Fibroblast of upper back skin (primary cell): ENCODE measurements at regions not wholly inside any gene's neighbourhood (a gene's known extent, or its start where the extent isn't known, plus 50 kb on each side); places are given as distances from the start of the nearest gene placed in this dataset.
"Not testable (repeated sequence)": the region's sequence is repeated elsewhere in the genome, so short reads cannot be mapped to it uniquely, and the experiment has no call there.

Experiments
- DNase-seq: peaks from one replicate; pipeline ENCODE4 v3.0.0-alpha.2; 2013

- DNase-seq: peak; percentile 64
These were observed 681.0 kb downstream of the DIPK2A start for GRCh38 chr3:144652573-144652972.

DNA sequence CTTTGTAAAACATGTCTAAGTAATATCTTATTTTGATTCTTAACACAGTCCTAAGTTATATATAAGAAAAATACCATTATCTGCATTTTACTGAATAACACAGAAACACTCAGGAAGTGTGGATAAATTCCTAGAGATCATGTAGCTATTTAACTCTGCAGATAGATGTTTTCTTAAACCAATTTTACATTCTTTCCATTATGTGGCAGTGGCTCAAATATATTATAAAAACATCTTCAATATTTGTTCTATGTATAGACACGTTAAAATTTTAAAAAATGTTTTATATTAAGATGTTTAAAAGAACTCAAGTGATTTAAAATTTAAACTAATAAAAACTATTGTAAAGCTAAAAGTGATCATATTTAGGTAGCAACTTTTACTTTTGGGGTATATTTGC lies 683.8 kb downstream of the DIPK2A start:
- DNase-seq: no peak

DNA sequence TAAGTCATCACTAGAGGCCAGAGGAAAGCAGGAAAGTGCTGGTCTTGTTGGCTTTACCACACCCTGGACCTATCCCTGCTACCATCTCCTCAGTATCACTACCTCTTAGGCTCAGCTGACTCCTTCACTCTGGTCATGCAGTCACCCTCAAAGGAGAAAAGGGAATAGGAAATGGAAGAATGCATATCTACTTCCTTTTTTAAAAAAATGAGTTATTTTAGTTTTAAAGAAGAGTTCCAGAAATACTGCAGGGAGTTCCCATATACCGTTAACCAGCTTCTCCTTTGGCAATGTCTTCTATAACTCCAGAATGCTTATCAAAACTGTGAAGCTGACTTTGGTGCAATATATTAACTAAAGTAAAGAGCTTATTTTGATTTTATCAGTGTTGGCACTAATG lies 688.6 kb downstream of the DIPK2A start:
- DNase-seq: no peak

DNA sequence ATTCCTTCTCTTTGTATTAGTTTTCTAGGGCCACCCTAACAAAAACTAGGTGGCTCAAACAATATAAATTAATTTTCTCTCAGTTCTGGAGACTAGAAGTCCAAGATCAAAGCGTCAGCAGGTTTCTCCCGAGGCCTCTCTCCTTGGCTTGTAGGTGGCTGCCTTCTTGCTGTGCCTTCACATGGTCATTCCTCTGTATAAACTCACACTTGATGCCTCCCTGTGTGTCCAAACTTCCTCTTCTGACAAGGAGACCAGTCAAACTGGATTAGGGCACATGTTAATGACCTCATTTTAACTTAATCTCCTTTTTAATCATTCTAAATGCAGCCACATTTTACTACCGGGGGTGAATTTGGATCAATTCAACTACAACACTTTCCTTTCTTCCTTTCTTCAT lies 691.1 kb downstream of the DIPK2A start:
- no peak for DNase-seq

DNA sequence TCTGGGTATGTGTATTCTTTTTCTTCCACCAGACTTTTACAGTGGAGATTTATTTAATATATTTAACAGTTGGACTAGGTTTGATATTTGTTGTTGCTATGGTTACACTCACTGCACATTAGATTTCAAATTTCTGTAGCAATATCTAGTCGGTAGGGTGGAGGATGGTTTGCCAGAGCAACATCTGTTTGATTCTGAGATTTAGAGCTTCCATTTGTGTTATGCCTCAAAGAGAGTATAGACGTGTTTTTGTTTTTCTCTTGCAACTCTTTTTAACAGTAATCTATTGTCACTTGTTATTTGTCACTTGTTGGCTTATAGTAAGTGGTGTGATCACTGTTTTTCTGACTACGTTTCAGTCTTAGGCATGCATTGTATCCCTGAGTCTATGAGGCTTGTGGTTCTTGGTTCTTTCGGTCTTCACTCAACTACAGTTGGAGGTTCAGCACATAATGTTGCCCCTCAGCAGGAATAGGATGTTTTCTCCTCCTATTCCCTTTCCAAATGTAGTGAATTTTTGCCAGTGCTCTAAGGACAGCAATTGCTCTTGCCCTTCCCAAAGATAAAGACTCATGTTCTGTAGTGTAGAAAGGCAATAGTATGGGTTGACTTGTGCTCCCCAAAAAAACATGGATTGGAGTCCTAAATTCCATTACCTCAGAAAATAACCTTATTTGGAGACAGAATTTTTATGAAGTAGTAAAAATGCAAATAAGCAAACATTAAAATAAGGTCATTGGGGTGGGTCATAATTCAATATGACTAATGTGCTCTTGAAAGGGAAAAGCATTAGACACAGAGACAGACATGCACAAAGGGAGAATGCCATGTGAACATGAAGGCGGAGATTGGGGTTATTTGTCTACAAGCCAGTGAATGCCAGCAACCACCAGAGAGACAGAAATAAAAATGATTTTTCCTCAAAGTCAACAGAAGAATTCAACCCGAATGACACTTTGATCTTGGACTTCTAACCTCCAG lies 692.1 kb downstream of the DIPK2A start:
- no peak for DNase-seq

GRCh38 chr3:144665567-144666053 lies 694.0 kb downstream of the DIPK2A start:
- DNase-seq: no peak

DNA sequence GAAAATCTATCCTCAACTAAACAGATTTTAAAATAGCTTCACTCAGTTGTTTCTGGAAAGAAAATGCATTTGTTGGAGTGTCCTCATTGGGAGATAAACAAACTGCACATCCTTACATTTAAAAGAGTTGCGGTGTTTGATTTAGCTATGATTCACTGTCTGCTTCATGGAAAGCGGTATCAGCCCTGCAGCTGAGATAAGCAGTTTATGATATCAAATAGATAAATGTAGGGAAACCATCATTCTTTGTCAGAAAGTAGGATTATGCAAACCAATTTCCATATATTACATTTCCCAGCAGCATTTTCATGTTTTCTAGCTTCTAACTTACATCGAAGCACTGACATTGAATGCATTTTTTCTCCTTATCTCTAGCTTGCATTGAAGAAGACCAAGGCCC lies 698.9 kb downstream of the DIPK2A start:
- no peak for DNase-seq

DNA sequence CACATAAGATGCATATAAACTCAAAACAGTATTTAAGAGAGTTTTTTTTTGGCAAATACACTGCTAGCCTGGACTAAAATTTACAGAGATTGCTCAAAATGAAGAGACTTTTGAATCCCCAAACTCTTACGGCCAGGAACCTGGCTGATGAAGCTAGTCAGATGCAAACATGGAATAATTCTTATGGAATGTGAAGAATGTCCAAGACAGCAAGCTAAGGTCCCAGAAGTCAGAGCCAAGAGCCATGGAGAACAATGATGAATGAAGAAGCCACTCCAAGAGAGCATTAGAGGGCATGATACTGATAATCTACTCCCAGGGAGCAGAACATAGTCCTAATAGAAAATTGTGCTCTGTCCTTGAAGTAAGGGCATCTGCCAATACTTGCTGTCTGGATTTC lies 705.5 kb downstream of the DIPK2A start:
- DNase-seq: peak; percentile 64

DNA sequence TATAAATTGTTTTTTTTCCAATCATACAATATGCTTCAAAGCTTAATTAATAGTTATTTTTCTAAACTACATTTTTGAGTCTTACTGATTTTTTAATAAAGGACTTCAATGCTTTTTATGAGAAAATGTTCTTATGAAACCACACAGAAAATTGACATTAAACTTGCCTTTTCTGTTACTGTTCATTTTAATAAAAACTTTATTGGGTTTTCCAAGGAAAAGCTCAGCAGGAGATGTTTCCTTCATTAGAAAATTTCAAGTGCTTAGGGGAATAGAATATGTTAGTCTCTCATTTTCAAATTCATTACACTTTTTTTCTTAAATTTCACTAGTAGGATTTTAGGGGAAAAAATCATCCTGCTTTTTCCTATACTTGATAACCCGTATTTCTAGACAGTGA lies 711.4 kb downstream of the DIPK2A start:
- no peak for DNase-seq

DNA sequence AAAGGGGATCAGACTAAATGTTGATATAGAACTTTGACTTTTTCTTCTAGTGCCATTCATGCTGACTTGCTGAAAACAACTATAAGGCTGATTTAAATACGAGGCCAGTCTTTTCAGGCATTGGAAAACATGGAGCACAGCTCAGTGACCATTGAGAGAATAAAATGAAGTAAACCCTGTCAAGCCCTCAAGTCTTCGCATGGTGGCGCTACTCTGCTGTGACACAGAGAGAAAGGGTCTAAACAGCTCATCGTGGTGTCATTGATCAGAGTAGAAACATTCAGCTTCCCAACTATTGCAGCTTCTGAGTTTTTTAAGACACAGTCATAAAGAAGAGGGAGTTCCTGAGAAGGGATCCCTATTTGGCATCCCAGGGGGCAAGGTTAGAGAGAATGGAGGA lies 716.2 kb downstream of the DIPK2A start:
- peak; percentile 22 for DNase-seq

DNA sequence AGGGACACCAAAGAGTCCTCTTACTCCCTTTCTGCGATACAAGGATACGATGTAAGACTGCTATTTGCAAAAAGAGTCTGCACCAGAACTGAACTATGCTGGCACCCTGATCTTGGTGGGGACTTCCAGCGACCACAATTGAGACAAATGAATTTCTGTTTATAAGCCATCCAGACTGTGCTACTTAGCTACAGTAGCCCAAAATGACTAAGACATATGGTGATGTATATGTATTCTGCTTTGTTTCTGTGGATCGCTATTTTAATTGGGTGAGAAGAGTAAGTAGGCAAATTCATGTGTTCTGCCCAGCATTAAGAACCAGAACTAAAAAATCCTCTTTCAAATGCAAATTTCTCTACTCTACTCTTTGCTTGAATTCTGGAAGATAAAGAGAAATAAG lies 720.9 kb downstream of the DIPK2A start:
- no peak for DNase-seq

DNA sequence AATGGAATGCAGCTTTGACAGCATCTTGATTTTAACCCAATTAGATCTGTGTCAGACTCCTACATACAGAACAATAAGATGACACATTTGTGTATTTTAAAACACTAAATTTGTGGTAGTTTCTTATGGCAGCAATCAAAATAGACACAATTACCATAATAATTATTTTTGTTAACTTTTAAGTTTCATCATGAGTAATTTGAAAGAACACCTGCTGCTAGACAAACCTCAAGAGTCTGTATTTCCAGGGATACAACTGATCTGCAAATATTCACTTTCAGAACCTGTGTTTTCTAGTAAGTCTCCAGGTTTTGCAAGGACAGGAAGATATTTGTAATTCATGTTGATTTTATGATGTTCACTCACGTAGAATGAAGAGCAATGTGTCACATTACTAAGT lies 736.8 kb downstream of the DIPK2A start:
- DNase-seq: no peak

DNA sequence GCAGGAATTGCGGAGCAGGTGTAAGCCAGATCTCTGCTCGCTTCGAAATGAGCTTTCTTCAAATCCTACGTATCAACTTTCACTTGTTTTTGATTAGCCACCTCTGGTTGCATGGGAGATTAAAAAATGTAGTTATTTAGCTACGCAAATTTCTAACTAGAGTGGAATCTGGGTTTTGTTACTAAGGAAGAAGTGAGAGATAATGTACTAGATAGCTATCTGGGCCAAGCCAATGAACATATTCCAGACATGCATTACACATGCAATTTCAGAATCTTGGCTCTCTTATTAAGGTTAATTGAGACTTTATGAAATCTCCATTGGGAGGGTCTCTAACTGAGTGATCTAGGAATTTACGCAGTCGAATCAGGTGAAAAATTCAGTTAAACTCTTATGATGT lies 765.7 kb downstream of the DIPK2A start:
- DNase-seq: no peak

DNA sequence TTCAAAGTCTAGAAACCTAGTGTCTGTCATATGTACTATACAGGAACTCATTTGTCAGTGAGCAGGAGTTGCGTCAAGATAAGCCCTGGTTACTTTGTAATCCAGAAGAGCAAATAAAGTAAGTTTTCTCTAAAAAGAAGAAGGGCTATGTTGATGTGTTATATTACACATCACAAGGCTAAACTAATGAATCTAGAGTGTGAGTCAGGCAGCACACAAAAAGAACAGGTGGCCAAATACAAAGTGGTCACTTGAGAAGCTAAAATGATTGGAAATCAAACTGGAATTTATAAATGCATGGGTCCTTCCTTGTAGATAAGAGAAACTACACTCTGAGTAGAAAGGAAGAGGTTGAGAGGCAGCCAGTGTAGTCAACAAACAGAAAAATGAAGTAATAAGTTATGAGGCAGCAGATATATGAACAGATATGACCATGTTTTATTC lies 771.6 kb downstream of the DIPK2A start:
- no peak for DNase-seq

GRCh38 chr3:144744473-144744872 lies 772.9 kb downstream of the DIPK2A start:
- no peak for DNase-seq

DNA sequence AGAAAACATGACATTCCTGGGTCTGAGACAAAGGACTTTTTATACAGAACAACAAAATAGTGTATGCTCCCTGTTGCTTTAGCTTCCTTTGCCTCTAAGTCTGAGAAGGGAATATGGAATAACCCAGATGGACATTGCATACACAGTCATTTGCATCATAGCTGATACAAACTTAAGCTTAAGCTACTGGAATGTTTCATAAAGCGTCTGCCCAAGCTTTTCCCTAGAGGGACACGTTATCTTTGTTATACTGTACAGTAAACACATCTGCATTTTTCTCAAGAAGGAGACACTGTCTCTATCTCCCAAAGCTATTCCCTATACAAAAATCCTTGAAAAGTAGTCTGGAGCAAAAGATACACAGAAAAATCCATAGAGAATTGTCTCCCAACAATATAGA lies 775.0 kb downstream of the DIPK2A start:
- no peak for DNase-seq

DNA sequence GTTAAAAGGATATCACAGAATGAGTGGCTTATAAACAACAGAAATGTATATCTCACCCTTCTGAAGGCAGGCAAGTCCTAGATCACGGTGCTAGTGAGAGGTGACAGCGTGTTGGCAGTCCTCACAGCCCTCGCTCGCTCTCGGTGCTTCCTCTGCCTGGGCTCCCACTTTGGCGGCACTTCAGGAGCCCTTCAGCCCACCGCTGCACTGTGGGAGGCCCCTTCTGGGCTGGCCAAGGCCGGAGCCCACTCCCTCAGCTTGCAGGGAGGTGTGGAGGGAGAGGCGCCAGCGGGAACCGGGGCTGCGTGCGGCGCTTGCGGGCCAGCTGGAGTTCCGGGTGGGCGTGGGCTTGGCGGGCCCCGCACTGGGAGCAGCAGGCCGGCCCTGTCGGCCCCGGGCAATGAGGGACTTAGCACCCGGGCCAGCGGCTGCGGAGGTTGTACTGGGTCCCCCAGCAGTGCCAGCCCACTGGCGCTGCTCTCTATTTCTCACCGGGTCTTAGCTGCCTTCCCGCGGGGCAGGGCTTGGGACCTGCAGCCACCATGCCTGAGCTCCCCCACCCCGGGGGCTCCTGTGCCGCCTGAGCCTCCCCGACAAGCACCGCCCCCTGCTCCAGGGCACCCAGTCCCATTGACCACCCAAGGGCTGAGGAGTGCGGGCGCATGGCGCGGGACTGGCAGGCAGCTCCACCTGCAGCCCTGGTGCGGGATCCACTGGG lies 778.1 kb downstream of the DIPK2A start:
- not testable (repeated sequence) for DNase-seq

DNA sequence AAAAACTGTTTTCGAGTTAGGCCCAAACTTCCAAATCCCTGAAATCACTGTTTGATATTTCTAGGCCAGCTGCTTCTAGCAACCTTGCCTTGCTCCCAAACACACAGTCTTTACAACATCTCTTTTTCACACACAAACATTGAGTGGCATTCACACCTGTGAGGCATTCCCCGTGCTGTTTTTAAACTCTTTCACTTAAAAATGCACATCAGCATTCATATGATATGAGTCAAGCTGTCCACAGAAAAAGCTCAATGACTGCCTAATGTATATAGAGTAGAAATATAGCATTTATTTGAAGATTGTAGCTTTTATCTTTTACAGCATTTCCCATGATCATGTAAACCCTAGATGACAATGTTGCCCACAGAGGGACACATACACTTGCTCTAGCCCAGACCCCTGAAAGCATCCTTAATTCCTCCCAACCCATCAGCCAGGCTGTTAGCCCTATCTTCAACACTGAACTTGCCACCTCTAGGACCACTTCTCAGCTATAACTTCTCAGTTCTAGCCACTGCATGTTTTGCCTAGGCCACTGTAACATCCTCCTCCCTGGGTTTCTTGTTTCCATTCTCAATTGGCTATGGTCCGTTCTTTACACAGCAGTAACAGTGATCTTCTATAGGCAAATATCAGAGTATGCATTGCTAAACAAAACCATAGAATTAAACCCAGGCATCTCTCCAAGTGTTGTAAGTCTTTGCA lies 782.6 kb downstream of the DIPK2A start:
- DNase-seq: no peak

- DNase-seq: no peak
These were observed 785.2 kb downstream of the DIPK2A start for GRCh38 chr3:144756704-144757440.

GRCh38 chr3:144760831-144761230 lies 789.2 kb downstream of the DIPK2A start:
- peak; percentile 35 for DNase-seq

- no peak for DNase-seq
These were observed 790.5 kb downstream of the DIPK2A start for GRCh38 chr3:144762091-144762490.

GRCh38 chr3:144763878-144764454 lies 792.3 kb downstream of the DIPK2A start:
- no peak for DNase-seq
